Iris pigment epithelial cell (primary cell): ENCODE measurements at regions not wholly inside any gene's neighbourhood (a gene's known extent, or its start where the extent isn't known, plus 50 kb on each side); places are given as distances from the start of the nearest gene placed in this dataset.

ENCODE experiments used
- DNase-seq: peaks from one replicate; pipeline ENCODE4 v3.0.0-alpha.2; 2011; ENCODE audit warnings: low read depth

DNA sequence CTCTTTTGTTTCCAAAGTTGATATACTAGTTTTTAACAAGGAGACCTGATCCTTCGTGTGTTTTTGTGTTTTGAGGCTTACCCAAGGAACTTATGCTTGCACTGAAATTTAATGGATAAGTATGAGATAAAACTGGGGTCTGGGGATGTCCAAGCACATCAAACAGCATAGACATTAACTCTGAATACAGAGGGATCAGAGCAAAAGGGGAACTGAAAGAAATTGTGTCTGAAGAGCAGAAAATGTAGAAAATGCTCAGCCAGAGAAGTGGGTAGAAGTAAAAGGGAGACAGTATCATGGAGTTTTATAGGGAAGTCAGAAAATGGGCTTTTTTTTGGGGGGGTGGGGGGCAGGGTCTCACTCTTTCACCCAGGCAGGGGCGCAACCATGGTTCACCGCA lies 695.4 kb downstream of the ARAP2 start:
- no peak for DNase-seq

DNA sequence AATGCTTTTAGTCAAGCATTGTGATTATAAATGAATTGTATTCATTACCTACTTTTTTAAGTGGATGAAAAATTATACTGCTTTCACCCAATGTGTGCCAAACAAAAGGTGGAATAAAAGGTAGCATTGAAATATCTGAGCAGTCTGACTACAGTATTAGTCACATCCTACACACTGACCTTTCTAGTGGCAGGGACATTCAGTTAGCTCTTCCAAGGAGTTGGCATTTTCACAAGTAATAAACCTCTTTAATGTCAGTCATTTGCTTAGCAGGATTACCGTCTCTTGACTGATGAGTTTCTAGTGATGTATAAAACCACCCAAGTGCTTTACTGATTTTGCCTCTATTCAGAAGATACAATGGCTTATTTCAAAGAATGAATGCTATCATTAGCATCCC lies 687.9 kb downstream of the ARAP2 start:
- DNase-seq = no peak

DNA sequence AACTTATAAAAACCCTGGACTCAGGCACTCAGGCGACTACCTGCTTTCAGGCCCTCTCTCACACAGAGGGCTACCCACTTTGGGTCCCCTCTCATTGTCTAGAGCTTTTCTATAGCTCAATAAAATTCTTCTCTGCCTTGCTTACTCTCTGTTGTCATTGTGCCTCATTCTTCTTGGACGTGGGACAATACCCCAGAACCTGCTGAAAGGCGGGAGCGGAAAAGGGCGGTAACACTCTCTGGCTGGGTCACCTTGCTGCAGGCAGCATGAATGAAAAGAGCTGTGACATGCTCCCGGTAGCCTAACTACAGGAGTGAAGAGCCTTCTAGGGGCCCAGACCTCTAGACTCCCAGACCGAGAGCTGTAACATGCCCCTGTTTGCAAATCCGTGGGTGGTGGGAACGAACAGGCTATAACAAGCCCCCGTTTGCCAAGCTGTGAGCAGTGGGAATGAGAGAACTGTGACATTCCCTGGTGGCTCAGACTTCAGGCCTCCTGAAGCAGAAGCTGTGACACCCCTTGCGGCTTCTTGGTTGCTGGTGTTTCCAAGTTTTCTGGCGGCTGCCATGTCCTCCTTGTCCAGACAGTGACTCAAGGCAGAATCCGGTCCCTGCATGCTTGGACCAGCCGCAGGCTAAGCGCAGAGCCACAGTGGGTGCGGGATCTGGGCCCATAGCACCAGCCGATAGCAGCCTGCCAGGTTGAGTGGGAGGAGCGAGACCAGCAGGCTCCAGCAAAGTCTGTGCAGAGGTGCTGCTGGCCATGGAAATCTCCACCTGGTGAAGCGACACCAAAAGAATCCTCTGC lies 684.6 kb downstream of the ARAP2 start:
- no peak for DNase-seq

DNA sequence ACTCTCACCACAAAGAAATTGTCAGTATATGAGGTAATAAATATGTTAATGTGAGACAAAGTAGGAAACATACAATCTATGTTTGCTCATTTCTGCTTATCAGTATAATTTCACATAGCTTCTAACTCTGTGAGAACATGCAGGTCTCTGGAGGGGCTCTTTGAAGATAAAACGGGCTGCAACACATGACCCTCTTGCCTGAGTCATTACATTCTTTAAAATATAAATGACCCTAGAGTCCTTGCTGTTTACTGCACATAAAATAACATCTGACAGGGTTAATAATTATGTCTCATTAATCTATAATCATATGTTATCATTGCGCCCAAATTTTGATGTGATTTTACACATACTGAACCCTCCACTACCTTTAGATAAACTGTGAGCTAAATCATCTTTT lies 681.5 kb downstream of the ARAP2 start:
- DNase-seq = no peak

DNA sequence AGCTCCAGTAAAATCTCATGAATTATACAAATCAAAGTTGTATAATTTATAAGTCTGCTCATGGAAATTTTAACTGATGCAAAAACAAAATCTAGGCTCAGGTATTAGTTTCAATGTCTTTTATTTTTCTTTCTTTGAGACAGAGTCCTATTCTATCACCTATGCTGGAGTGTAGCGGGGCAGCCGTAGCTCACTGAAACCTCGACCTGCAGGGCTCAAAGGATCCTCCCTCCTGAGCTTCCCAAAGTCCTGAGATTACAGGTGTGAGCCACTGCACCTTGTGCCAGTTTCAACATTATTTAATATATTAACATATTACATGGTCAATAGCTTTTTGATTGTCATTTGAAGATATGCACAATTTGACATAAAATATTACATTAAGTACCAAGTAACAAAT lies 678.7 kb downstream of the ARAP2 start:
- no peak for DNase-seq

DNA sequence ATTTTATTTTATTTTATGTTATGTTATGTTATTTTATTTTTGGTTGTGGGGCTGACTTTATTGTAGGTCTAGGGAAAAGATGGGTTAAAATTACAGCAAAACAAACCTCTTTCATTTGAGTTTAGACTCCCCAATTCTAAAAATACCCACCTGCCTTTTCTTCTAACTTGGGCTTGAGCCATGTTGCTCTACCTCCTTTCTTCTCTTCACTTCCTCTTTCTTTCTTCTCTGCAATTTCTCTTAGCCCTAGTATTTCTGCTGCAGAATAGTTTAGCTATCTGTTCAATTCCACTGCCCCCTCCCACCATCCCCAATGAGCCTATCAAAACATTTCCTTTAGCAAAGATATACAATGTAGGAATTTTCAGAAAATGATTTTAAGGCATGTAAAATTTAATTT lies 653.3 kb downstream of the ARAP2 start:
- DNase-seq = no peak

DNA sequence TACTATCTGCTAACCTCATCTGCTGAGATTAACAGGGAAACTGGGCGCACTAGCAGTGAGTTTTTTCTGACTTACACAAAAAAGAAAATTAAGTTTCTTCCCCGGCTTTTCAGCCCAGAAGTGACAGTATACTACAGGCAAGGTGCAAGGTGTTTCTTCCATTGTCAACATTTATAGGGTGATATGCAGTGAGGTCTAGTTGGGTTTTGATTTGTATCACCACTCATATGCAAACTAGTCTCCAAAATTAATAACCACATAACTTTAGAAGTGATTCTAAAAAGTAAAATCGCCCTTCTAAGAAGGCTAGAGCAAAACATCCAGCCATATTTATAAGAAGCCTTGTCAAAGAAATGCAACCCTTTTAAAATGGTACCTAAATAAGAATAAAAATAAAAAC lies 640.1 kb downstream of the ARAP2 start:
- DNase-seq = no peak

DNA sequence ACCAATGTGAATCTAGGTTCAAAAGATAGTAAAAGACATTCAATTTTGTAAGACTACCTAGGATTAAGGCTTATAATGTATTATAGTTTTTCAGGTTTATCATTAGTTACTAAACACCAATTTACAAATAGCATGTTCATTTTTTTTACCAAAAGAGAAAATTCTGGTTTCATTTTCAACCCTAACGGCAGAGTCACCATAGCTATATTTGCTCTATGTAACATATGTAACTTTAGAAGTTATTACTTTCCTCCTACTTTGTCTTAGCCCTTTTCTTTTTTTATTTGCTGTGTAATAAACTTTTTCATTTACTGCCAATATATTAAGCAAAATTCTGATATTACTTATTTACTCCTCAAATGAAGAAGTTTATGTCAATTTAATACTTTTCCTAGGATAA lies 639.6 kb downstream of the ARAP2 start:
- no peak for DNase-seq

DNA sequence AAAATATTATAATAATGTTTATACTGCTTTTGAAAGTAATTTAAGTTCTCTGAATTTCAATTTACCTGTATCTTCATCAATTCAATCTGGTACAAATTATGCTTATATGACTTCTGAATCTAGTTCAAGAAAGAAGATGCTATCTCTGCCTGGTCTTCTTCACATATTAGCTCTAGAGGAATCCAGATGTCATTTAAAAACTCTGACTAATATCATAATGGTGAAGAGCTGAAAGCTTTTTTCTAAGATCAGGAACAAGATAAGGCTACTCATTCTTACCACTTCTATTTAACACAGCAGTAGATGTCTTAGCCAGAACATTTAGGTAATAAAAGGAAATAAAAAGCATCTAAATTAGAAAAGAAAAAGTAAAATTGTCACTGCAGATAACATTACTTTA lies 636.1 kb downstream of the ARAP2 start:
- DNase-seq = no peak

DNA sequence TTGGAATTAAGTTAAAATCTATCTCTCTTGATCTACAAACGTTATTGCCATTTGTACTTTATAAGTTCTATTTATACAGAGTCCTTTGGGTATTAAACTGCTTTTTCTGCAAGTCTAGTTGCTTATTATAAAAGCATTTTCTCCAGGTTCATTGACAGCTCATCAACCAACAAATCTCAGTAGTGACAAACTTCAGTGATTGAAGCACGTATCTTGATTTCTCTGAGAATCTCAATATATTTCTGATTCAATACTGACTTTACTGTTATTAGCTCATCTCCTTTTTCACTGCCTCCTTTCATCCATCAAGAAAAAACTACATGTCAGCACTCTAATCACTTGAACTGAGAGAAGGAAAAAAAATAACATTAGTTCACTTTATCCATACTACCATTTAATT lies 630.2 kb downstream of the ARAP2 start:
- DNase-seq = no peak

DNA sequence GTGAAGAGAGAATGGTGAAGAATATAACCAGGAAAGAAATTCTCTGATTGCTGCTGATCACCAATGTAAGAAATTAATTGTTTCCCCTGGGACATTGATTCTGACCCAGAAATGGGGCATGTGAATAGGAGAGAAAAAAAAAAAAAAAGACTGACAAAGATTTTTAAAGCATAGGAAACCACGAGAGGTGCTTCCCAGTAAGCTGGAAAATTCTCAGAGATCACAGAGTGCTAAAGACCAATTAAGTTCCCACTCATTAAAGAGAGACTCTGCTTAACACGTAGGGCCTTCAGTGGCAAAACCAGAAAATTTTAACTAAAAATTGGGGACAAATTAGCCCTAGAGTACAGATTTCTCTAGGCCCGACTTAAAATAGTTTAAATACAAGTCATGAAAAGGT lies 604.4 kb downstream of the ARAP2 start:
- no peak for DNase-seq

DNA sequence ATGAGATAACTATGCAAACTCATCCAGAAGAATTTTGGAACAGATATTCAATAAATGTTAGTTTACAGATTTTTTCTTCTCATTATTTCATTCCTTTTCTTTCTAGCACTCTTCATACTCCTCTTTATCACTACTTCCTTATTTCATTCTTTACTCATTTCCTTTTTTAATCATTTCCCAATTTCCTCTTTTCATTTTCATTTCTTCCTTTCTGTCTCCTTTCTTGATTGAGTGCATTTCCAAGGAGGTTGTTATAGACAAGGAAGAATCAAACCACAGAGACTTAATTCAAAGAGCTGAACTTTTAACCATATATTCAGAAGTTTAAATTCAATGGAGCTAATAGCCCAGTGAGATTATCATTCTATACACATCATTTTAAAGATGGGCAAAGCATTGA lies 600.7 kb downstream of the ARAP2 start:
- no peak for DNase-seq

DNA sequence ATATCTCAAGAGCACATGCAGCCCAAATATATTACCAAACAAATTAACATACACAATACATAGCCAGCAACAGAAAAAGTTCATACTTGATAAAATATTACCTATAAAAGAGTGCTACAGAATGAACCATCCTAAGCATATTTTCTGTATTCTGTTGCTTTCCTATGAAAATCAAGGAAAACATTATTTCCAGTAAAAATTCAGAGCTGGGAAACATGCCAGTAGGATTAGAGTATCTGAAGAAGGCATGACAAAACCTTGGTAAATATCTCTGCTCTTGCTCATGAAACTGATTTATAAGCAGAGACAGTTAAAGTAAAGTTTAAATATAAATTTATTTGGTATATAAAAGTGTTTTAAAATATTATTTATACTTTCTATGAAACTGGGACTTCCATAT lies 599.7 kb downstream of the ARAP2 start:
- peak; percentile 0 for DNase-seq

DNA sequence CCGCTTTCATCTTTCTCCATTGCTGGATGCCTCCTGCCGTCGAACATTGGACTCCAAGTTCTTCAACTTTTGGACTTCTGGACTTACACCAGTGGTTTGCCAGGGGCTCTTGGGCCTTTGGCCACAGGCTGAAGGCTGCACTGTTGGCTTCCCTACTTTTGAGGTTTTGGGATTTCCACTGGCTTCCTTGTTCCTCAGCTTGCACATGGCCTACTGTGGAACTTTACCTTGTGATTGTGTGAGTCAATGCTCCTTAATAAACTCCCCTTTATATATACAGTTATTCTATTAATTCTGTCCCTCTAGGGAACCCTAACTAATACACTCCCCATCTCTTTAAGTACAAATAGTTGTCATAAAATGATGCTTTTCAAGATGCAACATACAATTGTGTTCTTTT lies 595.3 kb downstream of the ARAP2 start:
- no peak for DNase-seq

DNA sequence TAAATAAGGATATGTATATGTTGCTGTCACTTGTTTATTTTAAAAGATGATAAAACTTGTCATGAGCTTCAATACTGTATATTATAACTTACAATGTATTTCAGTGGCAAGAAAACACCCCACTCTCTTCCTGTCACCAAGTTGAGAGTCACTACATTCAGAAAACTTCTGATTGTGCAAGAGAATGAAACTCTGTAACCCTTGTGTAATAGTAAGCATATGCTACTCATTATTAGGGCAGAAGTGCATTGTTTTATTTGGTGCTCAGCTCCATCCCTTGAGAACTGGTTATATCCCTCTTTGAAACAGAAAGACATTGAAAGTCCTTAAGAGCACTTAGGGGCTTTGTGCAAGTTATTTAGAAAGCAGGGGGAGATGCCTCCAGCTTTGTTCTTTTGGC lies 594.5 kb downstream of the ARAP2 start:
- no peak for DNase-seq

DNA sequence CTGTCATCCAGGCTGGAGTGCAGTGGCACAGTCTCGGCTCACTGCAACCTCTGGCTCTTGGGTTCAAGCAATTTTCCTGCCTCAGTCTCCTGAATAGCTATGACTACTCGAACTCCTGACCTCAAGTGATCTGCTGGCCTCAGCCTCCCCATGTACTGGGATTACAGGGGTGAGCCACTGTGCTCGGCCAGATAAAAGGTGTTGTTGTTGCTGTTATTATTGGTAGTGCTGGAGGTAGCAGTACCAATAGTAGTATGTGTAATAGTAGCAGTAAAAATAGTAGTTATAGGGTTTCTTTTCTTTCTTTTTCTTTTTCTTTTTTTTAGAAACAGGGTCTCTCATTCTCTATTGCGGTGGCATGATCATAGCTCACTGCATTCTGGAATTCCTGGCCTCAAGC lies 592.1 kb downstream of the ARAP2 start:
- no peak for DNase-seq

DNA sequence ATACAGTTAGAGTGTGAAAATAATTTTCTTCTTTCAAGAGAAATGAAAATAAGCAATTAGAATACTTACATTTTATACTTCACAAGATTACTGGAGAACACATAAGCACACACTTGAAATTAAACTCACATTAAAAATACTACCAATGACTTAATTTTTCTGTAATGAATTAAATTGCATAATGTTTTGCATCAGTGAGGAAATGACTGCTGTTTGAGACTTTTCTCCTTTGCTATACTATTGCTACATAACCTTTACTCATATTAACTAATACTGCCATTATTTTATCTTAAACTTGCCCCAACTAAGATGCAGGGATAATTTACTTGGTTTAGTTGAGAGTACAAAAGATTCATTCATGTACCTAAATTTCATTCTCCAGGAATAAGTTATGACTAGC lies 590.9 kb downstream of the ARAP2 start:
- DNase-seq = no peak

DNA sequence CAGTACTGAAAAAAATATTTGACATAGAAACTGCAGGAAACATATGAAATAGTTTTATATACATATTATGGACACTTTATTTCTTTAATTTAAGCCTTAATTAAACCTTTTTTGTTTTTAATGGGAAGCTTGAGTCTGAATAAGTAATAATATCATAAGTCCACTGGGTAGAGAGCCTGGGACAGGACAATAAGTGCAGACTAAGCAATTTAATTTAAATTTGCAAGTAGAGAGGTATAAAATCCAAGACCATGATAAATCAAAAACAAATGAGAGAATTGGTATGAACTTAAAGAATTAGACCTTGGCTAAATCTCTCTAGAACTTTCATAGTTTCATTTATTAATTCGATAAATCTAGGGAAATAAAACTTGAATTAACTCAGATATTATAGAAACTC lies 571.2 kb downstream of the ARAP2 start:
- DNase-seq = no peak

DNA sequence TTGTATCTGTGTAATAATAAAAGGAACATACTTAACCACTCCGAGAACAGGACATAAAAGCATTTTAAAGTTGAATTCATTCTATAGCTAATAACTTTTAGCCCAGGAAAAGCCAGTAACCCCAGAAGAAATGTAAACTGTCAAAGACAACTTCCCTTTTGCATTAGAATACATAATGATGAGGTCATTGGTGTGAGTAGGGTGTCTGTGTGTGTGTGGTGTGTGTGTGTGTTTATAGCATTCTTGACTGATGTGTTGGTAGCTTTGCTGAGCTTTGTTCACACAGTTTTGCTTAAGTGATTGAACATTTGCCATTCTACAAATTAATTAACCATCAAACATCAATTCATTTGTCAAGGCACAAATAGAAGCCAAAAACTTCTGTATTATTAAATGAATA lies 559.6 kb downstream of the ARAP2 start:
- no peak for DNase-seq

DNA sequence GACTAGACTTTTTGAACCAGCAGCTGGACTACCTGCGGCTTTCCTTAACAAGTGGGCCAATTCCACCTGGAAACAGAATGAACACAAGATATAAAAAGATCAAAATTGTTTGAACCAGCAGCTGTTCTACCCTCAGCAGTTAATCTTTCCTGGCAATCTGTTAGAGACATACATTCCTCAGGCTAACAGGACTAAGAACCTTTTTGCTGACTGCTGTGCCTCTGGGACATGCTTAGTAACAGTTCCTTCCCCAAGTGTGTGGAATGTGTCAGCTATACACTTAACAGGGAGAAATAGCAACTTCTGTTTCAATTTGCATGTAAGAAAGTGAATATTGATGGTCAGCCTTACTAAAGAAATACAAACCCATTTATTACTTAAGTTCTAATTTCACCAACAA lies 554.4 kb downstream of the ARAP2 start:
- DNase-seq = no peak

DNA sequence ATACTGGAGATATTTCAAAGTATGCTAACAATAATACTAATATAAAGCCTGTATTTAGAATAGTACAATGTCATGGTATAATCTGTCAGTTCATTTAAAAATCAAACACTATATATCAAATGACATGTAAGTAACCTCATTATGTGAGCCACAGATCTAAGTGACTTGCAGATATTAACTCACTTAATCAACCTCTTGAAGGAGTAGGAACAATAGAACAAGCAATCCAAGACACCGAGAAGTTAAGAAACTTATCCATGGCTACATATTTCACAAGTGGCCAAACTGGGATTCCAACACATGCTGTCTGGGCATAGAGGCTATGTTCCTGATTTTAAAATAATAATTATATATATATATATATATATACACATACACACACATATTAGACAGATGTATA lies 554.0 kb downstream of the ARAP2 start:
- no peak for DNase-seq

DNA sequence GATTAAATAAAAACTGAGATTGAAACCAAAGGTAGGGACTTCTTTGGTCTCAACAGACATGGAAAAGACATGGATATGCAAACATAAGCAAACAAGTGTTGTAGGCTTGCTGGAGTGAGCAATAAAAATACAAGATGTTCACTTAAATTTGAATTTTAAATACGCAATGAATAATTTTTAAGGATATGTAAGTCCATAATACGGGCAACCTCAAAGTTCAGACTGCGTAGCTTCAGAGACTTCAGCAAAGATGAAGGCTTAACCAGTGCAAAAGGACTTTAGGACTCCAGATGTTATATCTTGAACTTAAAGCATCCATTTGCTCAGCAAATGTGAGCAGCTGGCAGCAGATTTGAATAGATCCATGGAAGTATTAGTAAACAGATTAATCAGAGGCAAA lies 549.3 kb downstream of the ARAP2 start:
- DNase-seq = no peak

DNA sequence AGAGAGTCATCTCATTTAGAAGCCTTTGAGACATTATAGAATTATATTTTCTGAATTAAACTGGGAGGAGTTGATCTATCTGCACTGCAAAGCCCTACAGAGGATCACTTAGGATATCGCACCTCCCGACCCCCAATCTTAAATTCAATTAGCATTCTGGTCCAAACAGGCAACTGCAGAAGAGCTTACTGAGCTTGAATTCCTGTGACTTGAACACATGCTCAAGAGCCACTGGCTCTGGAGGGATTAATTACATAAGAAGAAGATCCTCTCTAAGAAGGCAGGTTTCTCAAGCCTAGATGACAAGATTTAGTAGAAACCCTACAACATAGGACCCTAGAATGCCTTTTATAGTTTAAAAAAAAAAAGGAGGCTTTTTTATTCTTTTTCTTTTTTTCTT lies 548.9 kb downstream of the ARAP2 start:
- no peak for DNase-seq

DNA sequence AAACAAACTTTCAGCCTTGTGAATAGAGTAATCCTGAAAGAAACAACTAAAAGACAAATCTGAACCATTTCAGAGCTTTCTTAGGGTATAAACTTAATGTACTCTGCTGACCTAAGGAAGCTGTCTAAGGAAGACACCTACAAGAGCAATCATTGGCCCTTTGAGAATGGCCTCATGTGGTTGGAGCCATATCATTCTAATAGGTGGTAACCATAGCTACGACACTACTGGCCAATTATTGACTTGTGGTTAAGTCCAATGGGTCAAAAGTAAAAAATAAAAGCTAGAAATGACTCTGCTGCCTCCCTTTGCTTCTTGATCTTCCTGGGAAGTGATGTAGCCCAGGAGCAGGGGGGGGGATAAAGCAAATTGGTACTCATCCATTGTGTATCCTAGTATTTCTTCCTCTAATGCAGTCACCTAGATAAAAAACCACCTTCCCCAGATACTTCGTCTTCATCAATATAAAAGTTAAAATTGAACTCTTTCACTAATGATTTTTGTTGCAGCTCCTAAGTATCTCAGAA lies 547.0 kb downstream of the ARAP2 start:
- DNase-seq = no peak
